CD4-positive, alpha-beta T cell treated with Interleukin-4 for 1 hour (primary cell): ENCODE measurements at regions not wholly inside any gene's neighbourhood (a gene's known extent, or its start where the extent isn't known, plus 50 kb on each side); places are given as distances from the start of the nearest gene placed in this dataset.
"Not testable (repeated sequence)": the region's sequence is repeated elsewhere in the genome, so short reads cannot be mapped to it uniquely, and the experiment has no call there.

ENCODE experiments used
- DNase-seq, 2 donors: peaks; one replicate each; pipeline ENCODE4 v3.0.0-alpha.2; 2020 to 2022

- no peak for DNase-seq
Observed at GRCh38 chr20:19027971-19028370, 184.5 kb upstream of the SLC24A3 start.

GRCh38 chr20:19041787-19042186, 170.7 kb upstream of the SLC24A3 start:
- no peak for DNase-seq

GRCh38 chr20:19045371-19045770, 167.1 kb upstream of the SLC24A3 start:
- no peak for DNase-seq

DNA sequence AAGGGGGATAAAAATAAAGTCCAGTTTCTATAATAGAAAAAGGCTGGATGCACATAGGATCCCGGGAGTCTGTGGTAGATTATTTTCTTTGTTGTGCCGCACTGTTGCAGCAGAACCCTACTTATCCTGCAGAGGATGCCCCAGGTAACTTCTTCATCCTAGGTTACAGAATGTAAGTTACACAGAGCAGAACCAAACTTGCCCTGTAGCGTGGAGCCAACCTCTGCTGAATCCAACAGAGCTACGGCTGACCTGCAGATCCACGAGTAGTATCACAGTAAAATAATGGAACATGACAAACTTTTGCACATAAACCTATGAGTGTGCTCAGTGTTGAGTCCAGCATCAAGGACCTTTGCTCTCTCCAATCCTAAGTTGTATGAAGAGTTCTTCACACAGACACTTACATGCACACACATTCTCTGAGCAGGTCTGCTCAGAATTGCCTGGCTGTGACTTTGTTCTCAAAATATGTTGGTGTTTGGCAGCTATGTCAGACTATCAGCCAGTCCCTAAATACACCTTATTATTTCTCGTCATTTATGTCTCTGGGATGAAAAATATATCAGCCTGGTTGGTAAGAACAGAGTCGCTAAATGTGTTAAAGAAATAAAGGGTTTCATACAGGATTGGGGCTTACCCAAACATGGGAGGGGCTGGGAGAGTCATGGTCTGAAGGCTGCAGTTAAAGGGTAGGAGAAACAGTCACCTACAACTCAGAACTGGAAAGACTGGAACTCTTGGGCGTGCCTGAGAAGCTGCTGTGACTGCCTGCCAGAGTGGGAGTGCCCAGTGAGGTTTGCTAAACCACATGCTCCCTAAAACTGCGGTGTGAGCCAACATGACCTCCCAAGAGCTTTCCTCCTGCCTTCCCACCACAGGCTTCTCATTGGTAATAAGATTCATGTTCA, 165.1 kb upstream of the SLC24A3 start:
- no peak for DNase-seq

DNA sequence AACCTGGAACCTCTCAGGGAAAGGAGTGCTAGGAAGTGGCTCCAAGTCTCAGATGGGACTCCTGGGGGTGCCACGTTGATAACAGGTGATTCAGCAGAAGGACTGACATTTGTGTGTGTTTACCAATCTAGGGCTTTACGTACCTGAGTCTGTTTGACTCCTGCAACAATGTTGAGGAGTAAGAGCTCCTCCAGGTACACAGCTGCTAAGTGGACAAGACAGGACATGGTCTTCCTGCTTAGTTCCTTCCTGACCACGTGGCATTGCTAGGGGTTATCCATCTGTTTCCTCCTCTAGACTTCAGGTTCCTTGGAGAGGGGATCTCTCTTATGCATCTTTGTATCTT, 164.5 kb upstream of the SLC24A3 start:
- no peak for DNase-seq

GRCh38 chr20:19048995-19049501, 163.4 kb upstream of the SLC24A3 start:
- DNase-seq: no peak

DNA sequence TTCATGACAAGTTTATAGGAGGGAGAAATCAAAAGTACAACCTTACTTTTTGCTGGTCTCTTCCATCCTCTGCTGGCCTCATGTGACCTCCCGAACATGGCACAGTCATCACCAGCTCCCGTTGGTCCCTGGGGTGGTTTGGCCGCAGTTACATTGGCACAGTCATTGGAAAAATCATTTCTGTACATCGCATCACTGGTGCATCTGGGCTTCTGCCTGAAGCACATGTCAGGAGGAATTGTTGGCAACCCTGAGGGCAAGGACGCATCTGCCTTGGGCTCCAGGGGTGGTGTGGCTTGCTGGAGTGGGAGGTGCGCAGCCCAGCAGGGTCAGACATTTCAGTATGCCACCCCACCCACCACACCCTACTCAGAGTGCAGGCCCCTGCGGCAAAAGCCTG, 162.9 kb upstream of the SLC24A3 start:
- DNase-seq: no peak

DNA sequence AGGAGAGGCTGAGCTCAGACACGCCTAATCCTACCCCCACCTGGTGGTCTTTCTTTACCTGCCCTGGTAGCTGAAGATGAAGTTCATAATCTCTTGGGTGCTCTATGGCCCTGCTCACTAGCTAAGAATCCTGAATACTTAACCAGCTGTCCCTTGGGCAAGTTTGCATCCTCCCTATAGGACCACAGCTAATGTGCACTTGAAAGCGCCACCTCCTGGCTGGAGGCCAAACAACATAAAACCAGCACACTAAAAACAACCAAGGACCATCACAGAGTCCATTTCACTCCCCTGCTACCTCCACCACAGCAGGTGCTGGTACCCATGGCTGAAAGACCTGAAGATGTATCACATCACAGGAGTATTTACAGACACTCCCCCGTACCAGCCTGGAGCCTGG, 155.5 kb upstream of the SLC24A3 start:
- DNase-seq: no peak

DNA sequence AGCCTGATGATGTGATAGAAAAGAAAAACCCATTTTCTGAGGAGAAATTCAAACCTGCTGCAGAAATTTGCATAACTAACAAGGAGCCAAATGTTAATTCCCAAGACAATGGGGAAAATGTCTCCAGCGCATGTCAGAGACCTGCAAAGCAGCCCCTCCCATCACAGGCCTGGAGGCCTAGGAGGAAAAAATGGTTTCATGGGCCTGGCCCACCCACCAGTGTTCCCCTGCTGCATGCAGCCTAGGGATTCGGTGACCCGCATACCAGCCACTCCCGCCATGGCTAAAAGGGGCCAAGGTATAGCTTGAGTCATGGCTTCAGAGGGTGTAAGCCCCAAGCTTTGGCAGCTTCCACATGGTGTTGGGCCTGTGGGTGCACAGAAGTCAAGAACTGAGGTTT, 147.7 kb upstream of the SLC24A3 start:
- not testable (repeated sequence) for DNase-seq

DNA sequence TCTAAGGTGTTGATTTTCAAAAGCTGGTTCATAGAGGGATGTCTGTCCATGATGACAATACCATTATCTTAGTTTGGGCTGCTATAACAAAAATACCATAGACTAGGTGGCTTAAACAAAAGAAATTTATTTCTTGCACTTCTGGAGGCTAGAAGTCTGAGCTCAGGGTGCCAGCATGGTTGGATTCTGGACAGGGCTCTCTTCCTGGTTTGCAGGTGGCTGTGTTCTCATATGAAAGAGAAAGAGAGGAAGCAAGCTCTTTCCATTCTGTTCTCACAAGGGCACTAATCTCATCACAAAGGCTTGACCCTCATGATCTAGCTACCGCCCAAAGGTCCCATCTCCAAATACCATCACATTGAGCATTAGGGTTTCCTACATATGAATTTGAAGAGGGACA, 144.5 kb upstream of the SLC24A3 start:
- no peak for DNase-seq

GRCh38 chr20:19070026-19070425, 142.4 kb upstream of the SLC24A3 start:
- no peak for DNase-seq

DNA sequence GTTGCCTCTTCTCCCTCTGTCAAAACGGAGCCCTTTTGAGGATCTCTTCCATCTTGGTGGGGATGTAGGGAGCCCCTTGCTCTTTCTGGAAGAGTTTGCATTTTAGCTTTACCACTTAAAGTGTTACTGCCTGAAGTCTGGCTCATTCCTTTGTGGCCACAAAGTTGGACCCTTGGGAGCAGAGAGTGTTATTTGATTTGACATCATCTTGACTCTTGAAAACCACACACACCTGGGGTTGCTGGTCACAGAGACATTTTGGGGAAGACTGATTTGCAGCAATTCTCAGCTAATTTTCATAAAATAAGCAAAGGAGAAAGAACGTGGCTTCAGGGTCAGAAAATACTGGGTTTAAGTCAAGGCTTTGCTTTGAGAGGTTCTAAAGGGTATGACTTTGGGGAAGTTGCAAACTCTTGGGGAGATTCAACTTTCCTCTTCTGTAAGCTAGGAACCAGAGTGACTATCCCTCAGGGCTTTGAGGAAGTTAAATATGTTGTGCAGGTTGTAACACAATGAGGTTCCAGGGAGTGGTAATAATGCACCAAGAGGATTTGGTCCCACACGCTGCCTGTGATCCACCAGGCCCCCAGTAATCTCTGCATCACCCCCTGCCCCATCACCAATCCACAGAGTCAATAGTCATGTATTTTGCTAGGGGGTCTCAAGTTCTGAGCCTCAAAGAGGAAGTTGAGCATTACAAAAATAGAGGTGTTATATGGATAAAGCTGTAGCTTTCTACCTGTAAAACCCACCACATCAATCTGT, 141.6 kb upstream of the SLC24A3 start:
- no peak for DNase-seq

GRCh38 chr20:19071446-19071725, 141.1 kb upstream of the SLC24A3 start:
- DNase-seq: no peak

GRCh38 chr20:19071902-19072498, 140.4 kb upstream of the SLC24A3 start:
- DNase-seq: no peak

DNA sequence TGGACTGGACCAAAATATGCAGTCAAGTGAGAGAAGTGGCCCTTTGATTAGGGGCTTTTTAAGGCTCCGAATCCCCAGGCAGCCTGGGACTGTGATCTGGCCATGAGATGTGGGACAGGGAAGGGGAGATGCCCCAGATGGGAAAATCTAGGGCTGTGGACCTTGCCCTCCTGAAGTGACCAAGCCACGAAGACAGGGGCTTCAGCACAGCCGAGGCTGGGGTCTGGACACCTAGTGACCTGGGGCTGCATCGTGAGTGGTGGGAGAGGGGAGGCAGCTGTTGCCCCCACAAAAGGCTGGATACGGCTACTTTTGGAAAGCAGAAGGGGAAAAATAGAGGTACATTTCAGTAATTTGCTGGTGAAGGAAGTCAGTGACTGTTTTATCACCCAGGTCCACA, 139.5 kb upstream of the SLC24A3 start:
- no peak for DNase-seq

DNA sequence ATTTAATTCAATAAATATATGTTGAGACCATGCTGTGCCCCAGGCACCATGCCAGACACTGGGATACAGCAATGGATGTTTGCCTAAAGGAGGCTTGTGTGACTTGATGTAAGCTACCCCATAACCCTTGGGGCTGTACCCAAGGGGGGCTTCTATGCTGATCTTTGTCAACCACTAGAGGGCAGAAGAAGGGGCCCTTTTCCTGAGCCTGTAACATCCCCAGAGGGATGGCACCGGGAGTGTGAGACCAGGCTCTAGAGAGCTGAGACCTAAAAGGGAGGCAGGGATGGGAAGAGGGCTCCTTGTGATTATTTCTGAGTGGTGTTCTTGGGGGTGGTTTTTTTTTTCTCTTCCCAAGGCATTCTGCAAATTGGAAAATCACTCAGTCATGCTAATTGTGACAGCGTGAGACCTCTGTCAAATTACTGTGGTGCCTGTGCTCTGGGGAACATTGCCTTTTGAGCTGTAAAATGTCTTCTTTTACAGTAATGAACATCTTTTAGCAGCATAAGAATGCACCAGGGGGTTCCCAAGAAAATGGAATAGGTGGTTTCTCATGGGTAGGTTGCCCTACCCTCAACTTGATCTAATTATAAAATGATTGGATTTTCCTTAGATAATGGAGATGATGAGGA, 138.7 kb upstream of the SLC24A3 start:
- no peak for DNase-seq

GRCh38 chr20:19074356-19074755, 138.1 kb upstream of the SLC24A3 start:
- no peak for DNase-seq

GRCh38 chr20:19074828-19075516, 137.5 kb upstream of the SLC24A3 start:
- DNase-seq: peak; percentile 19 to 42

DNA sequence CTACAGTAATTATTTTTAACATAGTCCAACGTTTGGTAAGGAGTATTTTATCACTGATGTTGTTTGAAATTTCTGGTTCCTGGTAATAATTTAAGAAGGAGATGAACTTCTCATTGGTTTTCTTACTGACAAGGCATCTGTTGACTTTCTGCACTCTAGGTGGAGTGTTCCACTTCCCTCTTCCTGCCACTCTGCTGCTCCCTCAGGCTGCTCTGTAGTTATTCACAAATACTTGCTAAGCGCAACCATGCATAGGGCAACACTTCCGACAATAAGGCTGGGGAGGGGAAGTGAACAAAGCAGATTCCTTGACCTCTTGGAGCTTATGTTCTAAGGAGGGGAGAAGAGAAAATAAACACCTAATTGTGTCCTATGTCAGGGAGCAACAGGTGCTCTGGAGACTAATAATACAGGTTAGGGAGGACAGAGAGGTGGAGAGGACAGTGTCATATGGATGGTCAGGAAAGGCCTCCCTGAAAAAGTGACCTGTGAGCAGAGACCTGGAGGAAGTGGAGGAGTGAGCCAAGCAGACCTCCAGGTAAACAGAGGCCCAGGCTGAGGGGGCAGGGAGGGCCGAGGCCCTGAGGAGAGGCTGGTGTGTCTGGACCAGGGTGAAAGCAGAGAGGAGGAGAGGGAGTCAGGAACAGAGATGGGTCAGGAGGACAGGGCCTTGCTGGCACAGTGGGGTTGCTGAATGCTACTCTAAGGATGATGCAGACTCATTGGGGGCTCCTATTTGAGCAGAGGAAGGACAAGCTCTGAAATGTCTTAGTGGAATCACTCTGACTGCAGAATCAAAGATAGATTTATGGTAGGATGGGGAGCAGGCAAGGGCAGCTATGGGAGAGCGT, 134.8 kb upstream of the SLC24A3 start:
- DNase-seq: no peak

DNA sequence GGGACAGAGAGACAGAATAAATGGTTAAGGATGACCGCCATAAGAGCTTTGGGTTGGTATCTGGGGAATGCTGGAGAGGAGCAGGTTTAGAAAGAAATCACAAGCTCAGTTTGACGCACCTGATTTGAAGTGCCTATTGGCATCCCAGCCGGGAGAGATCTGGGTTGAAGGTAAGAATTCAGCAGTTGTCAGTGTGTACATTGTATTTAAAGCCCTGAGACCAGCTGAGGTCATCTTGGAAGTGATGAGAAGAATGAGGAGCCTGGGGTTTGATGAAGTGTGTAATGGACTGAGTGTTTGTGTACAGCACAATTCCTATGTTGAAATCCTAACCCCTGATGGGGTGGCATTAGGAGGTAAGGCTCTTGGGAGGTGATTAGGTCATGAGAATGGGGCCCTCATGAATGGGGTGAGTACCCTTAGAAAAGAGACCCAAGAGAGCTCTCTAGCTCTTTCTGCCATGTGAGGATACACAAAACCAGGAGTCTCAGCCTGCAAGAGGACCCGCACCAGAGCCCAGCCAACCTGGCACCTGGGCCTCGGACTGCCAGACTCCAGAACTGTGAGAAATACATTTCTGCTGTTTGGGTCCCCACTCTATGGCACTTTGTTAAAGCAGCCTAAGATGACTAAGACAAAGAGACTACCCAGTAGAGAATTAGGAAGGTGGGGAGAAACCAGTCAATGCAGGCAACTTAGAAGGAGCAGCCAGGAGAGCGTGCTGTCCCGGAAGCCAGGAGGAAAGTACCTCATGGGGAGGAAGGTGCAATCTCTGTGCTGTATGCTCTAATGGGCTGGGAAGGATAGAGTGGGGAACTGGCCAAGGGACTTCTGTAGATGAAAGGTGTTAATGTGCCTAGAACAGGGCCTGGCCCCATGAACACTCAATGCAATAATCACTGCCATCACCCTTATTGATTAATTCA, 133.7 kb upstream of the SLC24A3 start:
- no peak for DNase-seq
